ENCODE measurements at regions not wholly inside any gene's neighbourhood (a gene's known extent, or its start where the extent isn't known, plus 50 kb on each side); places are given as distances from the start of the nearest gene placed in this dataset.

DNA sequence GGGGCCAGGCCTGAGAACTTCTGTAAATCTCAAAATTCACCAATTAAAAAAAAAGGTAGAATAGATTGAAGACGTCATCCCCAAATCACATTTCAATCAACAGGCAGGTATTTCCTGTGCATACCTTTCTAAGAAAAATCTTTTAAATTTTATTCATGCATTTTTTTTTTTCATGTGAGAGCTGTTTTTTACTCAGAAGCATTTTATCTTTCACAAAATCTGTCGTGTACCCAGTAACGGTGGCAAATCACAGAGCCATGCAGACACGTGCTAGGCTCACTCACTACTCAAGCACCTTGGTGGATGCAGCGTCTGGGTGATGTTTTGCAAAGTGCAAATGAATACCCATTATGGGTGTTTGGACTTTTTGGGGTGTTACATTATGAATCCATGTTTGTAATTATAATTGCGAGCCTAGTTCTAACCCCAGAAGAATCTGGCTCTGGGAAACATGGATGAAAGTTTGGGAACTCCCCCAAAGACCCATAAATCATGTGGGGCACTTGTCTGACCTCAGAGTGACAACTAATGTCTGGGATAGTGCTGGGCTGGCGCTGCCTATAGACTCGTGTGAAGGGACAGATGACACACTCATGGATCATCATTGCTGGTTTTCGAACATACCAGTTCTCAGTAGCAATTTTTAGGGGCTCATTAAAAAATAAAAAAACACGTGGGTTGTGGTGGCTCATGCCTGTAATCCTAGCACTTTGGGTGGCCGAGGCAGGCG is 335.2 kb downstream of the LPIN1 start:
- Histone ChIP-seq H3K4ac (ENCODE audit: low read depth, low read length) (no peak overlapping the region), H2BK120ac (ENCODE audit: low read depth, low read length) (no peak overlapping the region), H3K9ac (ENCODE audit: low read length) (no peak overlapping the region), H4K8ac (ENCODE audit: low read depth, low read length) (no peak overlapping the region), H3K56ac (ENCODE audit: low read length) (no peak overlapping the region), H2BK5ac (ENCODE audit: low read length) (no peak overlapping the region), H3K4me3 (ENCODE audit: low read length) (no peak overlapping the region), H2AK5ac (ENCODE audit: low read length) (no peak overlapping the region), H3K18ac (ENCODE audit: low read length) (no peak overlapping the region), H2BK15ac (replicated peaks; ENCODE audit: low read depth) (no peak overlapping the region), H3K23ac (ENCODE audit: low read length) (no peak overlapping the region), H3K4me2 (ENCODE audit: low read length) (no peak overlapping the region), H4K5ac (ENCODE audit: low read length) (no peak overlapping the region), H3K79me1 (ENCODE audit: low read length) (no peaks in the 10 kb centered on the region), H3K79me2 (ENCODE audit: control insufficient read depth, insufficient read depth, low read length) (no peaks in the 10 kb centered on the region), H3K27me3 (ENCODE audit: insufficient read depth, low read length, poor library complexity) (no peaks in the 10 kb centered on the region), H3K36me3 (ENCODE audit: control insufficient read depth, insufficient read depth, low read length) (no peaks in the 10 kb centered on the region), H3K4me1 (ENCODE audit: control insufficient read depth, low read depth, low read length) (peaks cover 8% of the 10 kb centered on the region), H3K27ac (ENCODE audit: low read depth, low read length) (no peak overlapping the region)
- WGBS (ENCODE audit: extremely low coverage, insufficient coverage, low lambda C conversion rate), result no CpG with 5 or more reads among the region's 12 CpGs
- DNase-seq, result no peak

DNA sequence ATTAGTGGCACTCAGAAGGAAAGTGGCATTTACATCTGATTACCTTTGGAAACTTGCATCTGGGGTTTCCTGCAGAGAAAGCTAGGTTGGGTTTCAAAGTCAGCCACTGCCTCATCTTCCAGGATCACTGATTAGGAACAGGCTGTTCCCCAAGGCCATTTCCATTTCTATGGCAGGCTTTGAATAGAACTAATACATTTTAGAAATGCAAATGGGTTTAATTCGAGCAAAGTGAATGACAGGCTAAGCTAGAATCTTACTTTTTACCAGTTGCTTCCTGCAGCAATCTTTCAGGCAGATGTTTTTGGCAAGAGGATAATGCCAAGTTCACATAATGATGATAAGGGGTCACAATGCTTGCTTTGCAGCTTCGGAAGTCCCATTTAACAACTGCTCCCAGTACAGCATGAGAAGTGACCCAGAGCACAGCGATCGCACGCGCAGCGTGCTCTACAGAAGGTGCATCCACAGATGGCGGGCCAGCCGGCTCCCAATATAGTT is 336.7 kb downstream of the LPIN1 start:
- no peak overlapping the region for H2BK120ac ChIP-seq (ENCODE audit: low read depth, low read length)
- no peak overlapping the region for H3K4me3 ChIP-seq (ENCODE audit: low read length)
- H2BK15ac ChIP-seq (replicated peaks; ENCODE audit: low read depth), result no peak overlapping the region
- H3K4me1 ChIP-seq (ENCODE audit: control insufficient read depth, low read depth, low read length), result peaks cover 4% of the 10 kb centered on the region
- H3K4me2 ChIP-seq (ENCODE audit: low read length), result no peak overlapping the region
- H3K27ac ChIP-seq (ENCODE audit: low read depth, low read length), result no peak overlapping the region
- WGBS (ENCODE audit: extremely low coverage, insufficient coverage, low lambda C conversion rate), result no CpG with 5 or more reads among the region's 9 CpGs
- H4K8ac ChIP-seq (ENCODE audit: low read depth, low read length), result no peak overlapping the region
- no peaks in the 10 kb centered on the region for H3K79me1 ChIP-seq (ENCODE audit: low read length)
- H3K36me3 ChIP-seq (ENCODE audit: control insufficient read depth, insufficient read depth, low read length), result no peaks in the 10 kb centered on the region
- H3K27me3 ChIP-seq (ENCODE audit: insufficient read depth, low read length, poor library complexity), result no peaks in the 10 kb centered on the region
- DNase-seq, result peak; percentile 31
- no peak overlapping the region for H3K9ac ChIP-seq (ENCODE audit: low read length)
- H3K56ac ChIP-seq (ENCODE audit: low read length), result peak overlapping the region; percentile 34
- no peak overlapping the region for H3K18ac ChIP-seq (ENCODE audit: low read length)
- H4K5ac ChIP-seq (ENCODE audit: low read length), result no peak overlapping the region
- no peak overlapping the region for H3K23ac ChIP-seq (ENCODE audit: low read length)
- no peak overlapping the region for H2AK5ac ChIP-seq (ENCODE audit: low read length)
- no peak overlapping the region for H3K4ac ChIP-seq (ENCODE audit: low read depth, low read length)
- no peaks in the 10 kb centered on the region for H3K79me2 ChIP-seq (ENCODE audit: control insufficient read depth, insufficient read depth, low read length)
- no peak overlapping the region for H2BK5ac ChIP-seq (ENCODE audit: low read length)

DNA sequence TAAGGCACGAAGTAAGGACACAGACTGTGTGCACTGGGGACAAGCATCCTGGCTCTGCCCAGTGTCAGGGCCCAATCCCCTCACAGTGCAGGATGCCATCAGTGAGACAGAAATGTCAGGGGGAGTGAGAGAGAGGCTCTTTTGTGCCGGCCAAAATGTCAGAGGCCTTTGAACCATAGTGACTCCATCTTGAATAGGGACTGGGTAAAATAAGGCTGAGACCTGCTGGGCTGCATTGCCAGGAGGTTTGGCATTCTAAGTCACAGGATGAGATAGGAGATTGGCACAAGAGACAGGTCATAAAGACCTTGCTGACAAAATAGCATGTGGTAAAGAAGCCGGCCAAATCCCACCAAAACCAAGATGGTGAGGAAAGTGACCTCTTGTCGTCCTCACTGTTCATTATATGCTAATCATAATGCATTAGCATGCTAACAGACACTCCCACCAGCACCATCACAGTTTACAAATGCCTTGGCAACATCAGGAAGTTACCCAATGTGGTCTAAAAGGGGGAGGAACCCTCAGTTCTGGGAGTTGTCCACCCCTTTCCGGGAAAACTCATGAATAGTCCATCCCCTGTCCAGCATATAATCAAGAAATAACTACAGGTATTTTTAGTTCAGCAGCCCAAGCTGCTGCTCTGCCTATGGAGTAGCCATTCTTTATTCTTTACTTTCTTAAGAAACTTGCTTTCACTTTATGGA is 337.4 kb downstream of the LPIN1 start:
- Histone ChIP-seq H2BK5ac (ENCODE audit: low read length) (no peak overlapping the region), H4K5ac (ENCODE audit: low read length) (no peak overlapping the region), H3K4me3 (ENCODE audit: low read length) (no peak overlapping the region), H2AK5ac (ENCODE audit: low read length) (no peak overlapping the region), H2BK120ac (ENCODE audit: low read depth, low read length) (no peak overlapping the region), H4K8ac (ENCODE audit: low read depth, low read length) (no peak overlapping the region), H3K56ac (ENCODE audit: low read length) (no peak overlapping the region), H3K27me3 (ENCODE audit: insufficient read depth, low read length, poor library complexity) (no peaks in the 10 kb centered on the region), H3K23ac (ENCODE audit: low read length) (no peak overlapping the region), H3K27ac (ENCODE audit: low read depth, low read length) (no peak overlapping the region), H3K4me1 (ENCODE audit: control insufficient read depth, low read depth, low read length) (peaks cover 4% of the 10 kb centered on the region), H2BK15ac (replicated peaks; ENCODE audit: low read depth) (no peak overlapping the region), H3K79me2 (ENCODE audit: control insufficient read depth, insufficient read depth, low read length) (no peaks in the 10 kb centered on the region), H3K36me3 (ENCODE audit: control insufficient read depth, insufficient read depth, low read length) (no peaks in the 10 kb centered on the region), H3K18ac (ENCODE audit: low read length) (peak overlapping the region; percentile 28), H3K4ac (ENCODE audit: low read depth, low read length) (no peak overlapping the region), H3K79me1 (ENCODE audit: low read length) (no peaks in the 10 kb centered on the region), H3K4me2 (ENCODE audit: low read length) (no peak overlapping the region), H3K9ac (ENCODE audit: low read length) (no peak overlapping the region)
- WGBS (ENCODE audit: extremely low coverage, insufficient coverage, low lambda C conversion rate), result no CpG with 5 or more reads among the region's 5 CpGs
- DNase-seq, result peak; percentile 46

DNA sequence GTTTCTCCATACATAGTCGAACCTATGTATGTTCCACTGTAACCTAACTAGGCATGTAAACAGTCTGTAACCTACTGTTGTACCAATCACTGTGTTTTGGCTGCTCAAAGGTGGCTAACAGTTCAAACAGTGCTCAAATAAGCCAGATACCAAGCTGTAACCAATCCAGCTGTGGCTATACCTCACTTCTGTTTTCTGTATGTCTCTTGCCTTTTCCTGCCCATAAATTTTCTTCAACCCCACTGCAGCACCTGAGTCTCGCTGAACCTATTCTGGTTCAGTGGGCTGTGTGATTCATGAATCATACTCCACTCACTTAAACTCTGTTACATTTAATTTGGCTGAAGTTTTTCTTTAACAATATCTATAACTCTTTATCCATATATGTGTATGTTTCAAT is 340.7 kb downstream of the LPIN1 start:
- H3K27me3 ChIP-seq (ENCODE audit: insufficient read depth, low read length, poor library complexity), result no peaks in the 10 kb centered on the region
- no peak overlapping the region for H3K4ac ChIP-seq (ENCODE audit: low read depth, low read length)
- H3K79me2 ChIP-seq (ENCODE audit: control insufficient read depth, insufficient read depth, low read length), result no peaks in the 10 kb centered on the region
- H3K56ac ChIP-seq (ENCODE audit: low read length), result no peak overlapping the region
- no peak overlapping the region for H2BK5ac ChIP-seq (ENCODE audit: low read length)
- H3K4me3 ChIP-seq (ENCODE audit: low read length), result no peak overlapping the region
- H3K27ac ChIP-seq (ENCODE audit: low read depth, low read length), result no peak overlapping the region
- no peak overlapping the region for H2BK15ac ChIP-seq (replicated peaks; ENCODE audit: low read depth)
- no peak for DNase-seq
- no peak overlapping the region for H3K9ac ChIP-seq (ENCODE audit: low read length)
- H3K23ac ChIP-seq (ENCODE audit: low read length), result no peak overlapping the region
- H4K8ac ChIP-seq (ENCODE audit: low read depth, low read length), result no peak overlapping the region
- WGBS (ENCODE audit: extremely low coverage, insufficient coverage, low lambda C conversion rate), result no CpG with 5 or more reads among the region's 2 CpGs
- H3K36me3 ChIP-seq (ENCODE audit: control insufficient read depth, insufficient read depth, low read length), result no peaks in the 10 kb centered on the region
- no peak overlapping the region for H4K5ac ChIP-seq (ENCODE audit: low read length)
- H2BK120ac ChIP-seq (ENCODE audit: low read depth, low read length), result no peak overlapping the region
- no peaks in the 10 kb centered on the region for H3K79me1 ChIP-seq (ENCODE audit: low read length)
- H3K4me2 ChIP-seq (ENCODE audit: low read length), result no peak overlapping the region
- peaks cover 3% of the 10 kb centered on the region for H3K4me1 ChIP-seq (ENCODE audit: control insufficient read depth, low read depth, low read length)
- H3K18ac ChIP-seq (ENCODE audit: low read length), result no peak overlapping the region
- no peak overlapping the region for H2AK5ac ChIP-seq (ENCODE audit: low read length)

GRCh38 chr2:12087671-12088380 is 341.4 kb downstream of the LPIN1 start:
- no peaks in the 10 kb centered on the region for H3K79me2 ChIP-seq (ENCODE audit: control insufficient read depth, insufficient read depth, low read length)
- H3K4me1 ChIP-seq (ENCODE audit: control insufficient read depth, low read depth, low read length), result peaks cover 3% of the 10 kb centered on the region
- H3K4me2 ChIP-seq (ENCODE audit: low read length), result no peak overlapping the region
- no peaks in the 10 kb centered on the region for H3K79me1 ChIP-seq (ENCODE audit: low read length)
- no peak overlapping the region for H3K18ac ChIP-seq (ENCODE audit: low read length)
- H3K27ac ChIP-seq (ENCODE audit: low read depth, low read length), result no peak overlapping the region
- H2BK120ac ChIP-seq (ENCODE audit: low read depth, low read length), result no peak overlapping the region
- H2AK5ac ChIP-seq (ENCODE audit: low read length), result no peak overlapping the region
- H4K5ac ChIP-seq (ENCODE audit: low read length), result no peak overlapping the region
- no peaks in the 10 kb centered on the region for H3K36me3 ChIP-seq (ENCODE audit: control insufficient read depth, insufficient read depth, low read length)
- H3K23ac ChIP-seq (ENCODE audit: low read length), result no peak overlapping the region
- H3K9ac ChIP-seq (ENCODE audit: low read length), result no peak overlapping the region
- H4K8ac ChIP-seq (ENCODE audit: low read depth, low read length), result no peak overlapping the region
- no peak overlapping the region for H3K56ac ChIP-seq (ENCODE audit: low read length)
- no peak for DNase-seq
- no peak overlapping the region for H3K4me3 ChIP-seq (ENCODE audit: low read length)
- no peak overlapping the region for H2BK15ac ChIP-seq (replicated peaks; ENCODE audit: low read depth)
- no peaks in the 10 kb centered on the region for H3K27me3 ChIP-seq (ENCODE audit: insufficient read depth, low read length, poor library complexity)
- no peak overlapping the region for H3K4ac ChIP-seq (ENCODE audit: low read depth, low read length)
- WGBS (ENCODE audit: extremely low coverage, insufficient coverage, low lambda C conversion rate), result no CpG with 5 or more reads among the region's 1 CpG
- H2BK5ac ChIP-seq (ENCODE audit: low read length), result no peak overlapping the region

Measured in mesendoderm (in vitro differentiated cells).